ENCODE measurements at regions not wholly inside any gene's neighbourhood (a gene's known extent, or its start where the extent isn't known, plus 50 kb on each side); places are given as distances from the start of the nearest gene placed in this dataset.

GRCh38 chr2:163852616-163853015 is 116.8 kb upstream of the FIGN start:
- intact Hi-C loops (cut with micrococcal nuclease) = no loop called here

- intact Hi-C loops (cut with micrococcal nuclease) = no loop called here
These were observed 114.1 kb upstream of the FIGN start for GRCh38 chr2:163849756-163850435.

GRCh38 chr2:163838890-163839289 is 103.1 kb upstream of the FIGN start:
- intact Hi-C loops (cut with micrococcal nuclease) = no loop called here

- intact Hi-C loops (cut with micrococcal nuclease) = no loop called here
These were observed 100.4 kb upstream of the FIGN start for GRCh38 chr2:163836167-163836566.

GRCh38 chr2:163834841-163835240 is 99.0 kb upstream of the FIGN start:
- intact Hi-C loops (cut with micrococcal nuclease) = no loop called here

- intact Hi-C loops (cut with micrococcal nuclease) = no loop called here
These were observed 98.4 kb upstream of the FIGN start for GRCh38 chr2:163834221-163834620.

GRCh38 chr2:163828771-163829170 is 93.0 kb upstream of the FIGN start:
- intact Hi-C loops (cut with micrococcal nuclease) = no loop called here

- intact Hi-C loops (cut with micrococcal nuclease) = no loop called here
These were observed 86.2 kb upstream of the FIGN start for GRCh38 chr2:163822033-163822432.

GRCh38 chr2:163812926-163813520 is 77.2 kb upstream of the FIGN start:
- intact Hi-C loops (cut with micrococcal nuclease) = no loop called here

- intact Hi-C loops (cut with micrococcal nuclease) = no loop called here
These were observed 72.6 kb upstream of the FIGN start for GRCh38 chr2:163808406-163808805.

GRCh38 chr2:163802284-163802683 is 66.5 kb upstream of the FIGN start:
- intact Hi-C loops (cut with micrococcal nuclease) = no loop called here

- intact Hi-C loops (cut with micrococcal nuclease) = no loop called here
These were observed 65.7 kb upstream of the FIGN start for GRCh38 chr2:163801486-163801885.

GRCh38 chr2:163800951-163801381 is 65.2 kb upstream of the FIGN start:
- intact Hi-C loops (cut with micrococcal nuclease) = no loop called here

GRCh38 chr2:163799807-163800206 is 64.0 kb upstream of the FIGN start:
- intact Hi-C loops (cut with micrococcal nuclease) = no loop called here

GRCh38 chr2:163794635-163795034 is 58.8 kb upstream of the FIGN start:
- intact Hi-C loops (cut with micrococcal nuclease) = no loop called here
